ENCODE measurements at regions not wholly inside any gene's neighbourhood (a gene's known extent, or its start where the extent isn't known, plus 50 kb on each side); places are given as distances from the start of the nearest gene placed in this dataset.

DNA sequence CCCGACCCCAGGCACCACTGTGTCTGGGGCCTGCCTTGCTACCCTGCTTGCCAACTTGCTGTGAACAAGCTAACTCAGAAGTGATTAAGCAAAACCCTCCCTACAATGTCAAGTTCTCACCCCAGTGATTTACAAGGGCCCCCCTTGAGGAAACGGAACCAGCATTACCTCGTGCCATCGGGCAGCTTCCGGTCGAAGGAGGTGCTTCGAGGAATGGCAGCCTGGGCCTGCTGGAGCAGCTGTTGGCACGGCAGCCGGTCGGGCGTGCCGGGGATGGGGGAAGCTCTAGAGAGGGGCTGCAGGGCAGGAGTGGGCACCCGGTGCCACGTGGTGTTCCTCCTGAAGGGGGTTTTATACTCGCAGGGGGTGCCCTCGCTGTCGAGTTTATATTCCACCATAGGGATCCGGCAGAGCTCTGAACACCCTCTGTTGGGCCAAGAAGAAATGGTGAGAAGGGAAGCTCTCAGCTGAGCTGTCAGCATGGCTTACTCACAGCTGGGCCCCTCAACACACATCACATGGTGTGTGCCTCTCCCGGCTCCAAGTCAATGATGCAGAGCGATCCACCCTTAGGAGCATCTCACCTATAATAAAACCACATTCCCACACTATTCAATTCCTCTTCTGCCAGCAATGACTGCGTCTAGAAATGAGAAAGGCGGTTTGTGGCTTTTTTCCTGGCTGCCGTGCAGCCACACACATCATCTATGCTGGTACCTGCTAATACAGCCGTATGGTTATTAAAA lies 184.4 kb downstream of the SIPA1L2 start:
- TF ChIP-seq, protein P1, sequence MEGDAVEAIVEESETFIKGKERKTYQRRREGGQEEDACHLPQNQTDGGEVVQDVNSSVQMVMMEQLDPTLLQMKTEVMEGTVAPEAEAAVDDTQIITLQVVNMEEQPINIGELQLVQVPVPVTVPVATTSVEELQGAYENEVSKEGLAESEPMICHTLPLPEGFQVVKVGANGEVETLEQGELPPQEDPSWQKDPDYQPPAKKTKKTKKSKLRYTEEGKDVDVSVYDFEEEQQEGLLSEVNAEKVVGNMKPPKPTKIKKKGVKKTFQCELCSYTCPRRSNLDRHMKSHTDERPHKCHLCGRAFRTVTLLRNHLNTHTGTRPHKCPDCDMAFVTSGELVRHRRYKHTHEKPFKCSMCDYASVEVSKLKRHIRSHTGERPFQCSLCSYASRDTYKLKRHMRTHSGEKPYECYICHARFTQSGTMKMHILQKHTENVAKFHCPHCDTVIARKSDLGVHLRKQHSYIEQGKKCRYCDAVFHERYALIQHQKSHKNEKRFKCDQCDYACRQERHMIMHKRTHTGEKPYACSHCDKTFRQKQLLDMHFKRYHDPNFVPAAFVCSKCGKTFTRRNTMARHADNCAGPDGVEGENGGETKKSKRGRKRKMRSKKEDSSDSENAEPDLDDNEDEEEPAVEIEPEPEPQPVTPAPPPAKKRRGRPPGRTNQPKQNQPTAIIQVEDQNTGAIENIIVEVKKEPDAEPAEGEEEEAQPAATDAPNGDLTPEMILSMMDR (conservative IDR thresholded peaks at IDR 0.05; ENCODE audit: low read depth) = no peak
- ChIA-PET POLR2A (ENCODE audit: low non-redundant PET) (no interaction called here), CTCF (no interaction called here)
- DNase-seq (ENCODE audit: low spot score) = no peak
- H3K27ac ChIP-seq = no peak overlapping the region

DNA sequence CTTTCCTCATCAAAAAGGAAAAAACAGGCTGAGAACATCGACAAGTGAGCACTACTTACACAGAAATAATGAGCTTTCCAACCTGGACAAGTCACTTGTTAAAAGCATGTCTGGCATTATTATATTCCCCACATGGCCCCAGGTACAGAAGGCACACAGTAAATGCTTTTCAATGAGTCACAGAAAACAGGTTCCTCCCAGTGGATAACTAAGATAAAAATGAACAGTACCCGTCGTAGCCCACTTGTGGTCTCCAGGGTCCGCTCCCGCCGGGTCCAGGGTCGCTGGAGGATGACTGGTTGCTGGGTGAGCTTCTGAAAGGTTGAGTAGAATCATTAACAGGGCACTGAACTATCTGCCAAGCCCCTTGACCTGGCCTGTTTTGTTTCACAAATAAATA lies 186.6 kb downstream of the SIPA1L2 start:
- ChIA-PET CTCF (no interaction called here), POLR2A (ENCODE audit: low non-redundant PET) (no interaction called here)
- TF ChIP-seq, protein P1 (conservative IDR thresholded peaks at IDR 0.05; ENCODE audit: low read depth) = no peak
- DNase-seq (ENCODE audit: low spot score) = no peak
- H3K27ac ChIP-seq = no peak overlapping the region

DNA sequence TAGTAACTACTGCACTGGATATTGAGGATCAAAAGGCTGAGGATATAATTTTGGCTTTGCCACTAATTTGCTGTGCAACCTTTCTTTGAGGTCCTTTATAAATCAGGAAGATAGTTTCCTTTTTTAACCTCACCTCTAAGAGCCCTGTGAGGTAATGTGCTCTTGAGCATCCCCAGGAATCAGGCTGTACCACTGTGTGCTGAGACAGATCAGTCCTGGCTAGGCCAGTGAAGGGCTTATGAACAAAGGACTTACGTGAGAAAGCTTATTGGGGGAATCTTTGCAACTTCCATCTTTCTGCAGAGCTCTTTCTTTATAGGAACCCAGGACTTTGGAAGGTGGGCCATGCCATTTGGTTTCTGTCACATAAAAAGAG lies 188.9 kb downstream of the SIPA1L2 start:
- TF ChIP-seq, protein P1 (conservative IDR thresholded peaks at IDR 0.05; ENCODE audit: low read depth) = no peak
- POLR2A ChIA-PET (ENCODE audit: low non-redundant PET) = interaction anchor here (0.6 kb wide), 1 partner anchor 435 kb away, joined by 4 read pairs; no protein-coding TSS in a partner anchor
- H3K27ac ChIP-seq = no peak overlapping the region
- no peak for DNase-seq (ENCODE audit: low spot score)
- CTCF ChIA-PET = no interaction called here

DNA sequence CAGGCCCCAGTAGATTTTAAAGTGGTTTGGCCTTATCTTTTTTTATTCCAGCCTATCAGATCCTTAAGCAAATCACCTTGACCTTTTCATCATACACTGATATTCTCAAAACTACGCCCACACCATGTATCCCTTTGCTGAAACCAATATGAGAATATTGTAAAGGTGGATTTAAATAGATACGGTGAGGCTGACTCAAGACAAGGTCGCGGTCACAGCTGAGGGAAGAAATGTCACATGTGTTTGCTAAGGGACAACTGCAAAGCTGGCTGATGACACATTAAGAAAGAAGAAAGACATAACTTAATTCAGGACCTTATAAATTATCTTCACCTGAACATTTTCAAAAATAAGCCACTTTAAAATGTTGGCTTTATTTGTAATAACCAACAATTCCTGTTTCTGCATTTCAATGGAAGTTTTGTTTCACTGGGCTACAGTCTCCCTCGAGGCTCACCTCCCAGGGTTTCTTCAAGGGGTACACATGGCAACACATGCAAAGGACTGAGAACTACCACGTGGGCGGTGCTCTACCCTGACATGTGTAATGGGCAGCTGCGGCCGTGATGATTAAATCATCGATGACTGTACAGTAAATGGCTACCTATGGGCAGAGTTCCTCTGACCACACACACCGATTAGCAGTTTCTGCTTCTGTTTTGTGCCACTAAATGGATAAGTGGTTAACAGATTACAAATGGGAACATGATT lies 189.5 kb downstream of the SIPA1L2 start:
- H3K27ac ChIP-seq = no peak overlapping the region
- ChIA-PET POLR2A (ENCODE audit: low non-redundant PET) (no interaction called here), CTCF (no interaction called here)
- DNase-seq (ENCODE audit: low spot score) = no peak
- TF ChIP-seq, protein P1 (conservative IDR thresholded peaks at IDR 0.05; ENCODE audit: low read depth) = no peak

DNA sequence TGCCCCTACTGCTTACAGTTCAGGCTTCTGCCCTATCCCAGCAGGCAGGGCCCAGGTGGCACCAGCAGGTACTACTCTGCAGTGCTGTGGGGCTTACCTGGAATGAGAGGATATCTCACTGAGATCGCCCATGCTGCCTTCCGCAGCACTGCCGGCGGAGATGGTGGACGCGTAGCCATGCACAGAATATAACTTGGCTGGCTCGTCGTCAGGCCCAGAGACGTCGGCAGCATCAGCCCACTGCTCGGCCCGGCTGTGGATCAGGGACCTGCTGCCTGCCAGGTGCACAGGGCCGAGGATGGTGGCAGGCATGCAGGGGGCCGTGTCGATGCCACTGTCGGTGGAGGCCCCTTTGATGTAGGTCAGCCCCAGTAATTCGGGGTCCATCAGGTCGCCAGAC lies 190.9 kb downstream of the SIPA1L2 start:
- no peak overlapping the region for H3K27ac ChIP-seq
- ChIA-PET POLR2A (ENCODE audit: low non-redundant PET) (no interaction called here), CTCF (no interaction called here)
- TF ChIP-seq, protein P1 (conservative IDR thresholded peaks at IDR 0.05; ENCODE audit: low read depth) = no peak
- DNase-seq (ENCODE audit: low spot score) = no peak

DNA sequence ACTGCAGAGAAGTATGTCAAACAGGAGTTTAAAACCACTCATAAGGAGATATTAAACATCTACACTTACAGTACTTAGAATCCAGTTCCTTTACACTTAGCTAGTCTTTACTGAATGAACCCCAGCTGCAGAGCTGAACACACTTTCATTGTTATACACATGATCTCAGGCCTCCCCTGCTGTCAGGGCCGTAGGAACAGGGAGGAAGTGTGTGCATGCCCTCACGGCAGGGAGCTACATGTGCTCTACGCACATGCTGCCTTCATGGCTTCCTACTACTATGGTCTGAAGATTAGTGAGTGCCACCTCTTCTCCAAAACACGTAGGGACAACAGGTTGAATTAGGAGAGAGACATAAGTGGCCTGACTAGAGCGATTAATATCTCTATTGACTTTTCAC lies 191.5 kb downstream of the SIPA1L2 start:
- ChIA-PET CTCF (no interaction called here), POLR2A (ENCODE audit: low non-redundant PET) (no interaction called here)
- no peak for DNase-seq (ENCODE audit: low spot score)
- H3K27ac ChIP-seq = no peak overlapping the region
- TF ChIP-seq, protein P1 (conservative IDR thresholded peaks at IDR 0.05; ENCODE audit: low read depth) = no peak
